Neuronal stem cell (in vitro differentiated cells): ENCODE measurements at regions not wholly inside any gene's neighbourhood (a gene's known extent, or its start where the extent isn't known, plus 50 kb on each side); places are given as distances from the start of the nearest gene placed in this dataset.

Experiments
- DNase-seq: peaks from one replicate; pipeline ENCODE4 v3.0.0-alpha.2; 2013; ENCODE audit warnings: low spot score
- H2AFZ ChIP-seq: one replicate; pipeline ENCODE4 v1.6.1; 2013; ENCODE audit warnings: mild to moderate bottlenecking, low read length, inconsistent platforms
- H2AK5ac ChIP-seq: 2 replicates; pipeline ENCODE4 v1.6.1; 2013; ENCODE audit warnings: low read depth, mild to moderate bottlenecking, inconsistent platforms, low read length, moderate library complexity, mixed read lengths
- H2BK120ac ChIP-seq: 2 replicates; pipeline ENCODE4 v1.6.1; 2013; ENCODE audit warnings: low read depth, mild to moderate bottlenecking, inconsistent platforms, low read length, moderate library complexity, mixed read lengths
- H2BK12ac ChIP-seq: one replicate; pipeline ENCODE4 v1.6.1; 2013; ENCODE audit warnings: low read length, inconsistent platforms
- H2BK15ac ChIP-seq: 2 replicates; pipeline ENCODE4 v1.6.1; 2013; ENCODE audit warnings: mild to moderate bottlenecking, low read length, inconsistent platforms, mixed read lengths
- H2BK5ac ChIP-seq: one replicate; pipeline ENCODE4 v1.6.1; 2013; ENCODE audit warnings: inconsistent platforms, mild to moderate bottlenecking, low read length, moderate library complexity
- H3K14ac ChIP-seq: one replicate; pipeline ENCODE4 v1.6.1; 2013; ENCODE audit warnings: low read length, inconsistent platforms
- H3K18ac ChIP-seq: 2 replicates; pipeline ENCODE4 v1.6.1; 2013; ENCODE audit warnings: low read length, inconsistent platforms
- H3K23ac ChIP-seq: 2 replicates; pipeline ENCODE4 v1.6.1; 2013; ENCODE audit warnings: low read depth, mild to moderate bottlenecking, mixed read lengths, low read length, inconsistent platforms; ENCODE audit not compliant: poor library complexity
- H3K27ac ChIP-seq: replicated peaks from 3 replicates; pipeline ENCODE4 v1.5.1; 2013; ENCODE audit warnings: low read length, inconsistent platforms
- H3K27me3 ChIP-seq, 3 experiments: 2 replicates each; pipeline ENCODE4 v1.6.1; 2013; ENCODE audit warnings: low read length in 3 of 3, mild to moderate bottlenecking in 2 of 3, inconsistent platforms in 1 of 3, low read depth in 1 of 3, mixed read lengths in 1 of 3, moderate library complexity in 1 of 3; ENCODE audit not compliant: control insufficient read depth in 3 of 3, insufficient read depth in 3 of 3
- H3K36me3 ChIP-seq, 2 donors: replicated peaks in 1 of 2; 2 replicates each; pipeline ENCODE4 v1.6.1; 2013; ENCODE audit warnings: low read length in 2 of 2; ENCODE audit not compliant: control insufficient read depth in 2 of 2, insufficient read depth in 2 of 2
- H3K4ac ChIP-seq: 2 replicates; pipeline ENCODE4 v1.6.1; 2013; ENCODE audit warnings: inconsistent platforms, mild to moderate bottlenecking, low read length, moderate library complexity
- H3K4me1 ChIP-seq, 2 donors: 1 replicate in 1 of 2; 2 replicates in 1 of 2; pipeline ENCODE4 v1.6.1; 2013; ENCODE audit warnings: low read length in 2 of 2, low read depth in 1 of 2; ENCODE audit not compliant: control insufficient read depth in 2 of 2, insufficient read depth in 1 of 2
- H3K4me2 ChIP-seq: one replicate; pipeline ENCODE4 v1.6.1; 2013; ENCODE audit warnings: mild to moderate bottlenecking, low read length, inconsistent platforms; ENCODE audit not compliant: insufficient read depth, poor library complexity, severe bottlenecking
- H3K4me3 ChIP-seq, 2 donors: 2 replicates each; pipeline ENCODE4 v1.5.1; 2013; ENCODE audit warnings: low read length in 2 of 2, mild to moderate bottlenecking in 2 of 2, inconsistent platforms in 1 of 2, moderate library complexity in 1 of 2
- H3K79me1 ChIP-seq: one replicate; pipeline ENCODE4 v1.6.1; 2013; ENCODE audit warnings: low read depth, mild to moderate bottlenecking, inconsistent platforms, low read length, moderate library complexity
- H3K9ac ChIP-seq: one replicate; pipeline ENCODE4 v1.6.1; 2013; ENCODE audit warnings: mild to moderate bottlenecking, low read depth, low read length, inconsistent platforms; ENCODE audit not compliant: poor library complexity
- H3K9me3 ChIP-seq, 2 donors: replicated peaks in 1 of 2; 2 replicates each; pipeline versions ENCODE3 to v1.6.1; 2013; ENCODE audit warnings: low read length in 2 of 2, mild to moderate bottlenecking in 2 of 2, inconsistent platforms in 1 of 2, low read depth in 1 of 2, mixed read lengths in 1 of 2, moderate library complexity in 1 of 2; ENCODE audit not compliant: control insufficient read depth in 2 of 2, insufficient read depth in 1 of 2
- H4K8ac ChIP-seq: one replicate; pipeline ENCODE4 v1.6.1; 2013; ENCODE audit warnings: low read depth, mild to moderate bottlenecking, inconsistent platforms, low read length, moderate library complexity
- H4K91ac ChIP-seq: one replicate; pipeline ENCODE4 v1.6.1; 2013; ENCODE audit warnings: low read length, low read depth, mild to moderate bottlenecking, inconsistent platforms; ENCODE audit not compliant: poor library complexity
- WGBS, 2 donors: extraction: QIAGEN DNeasy Blood & Tissue Kit; methylation state at CpG; one replicate each; pipeline ENCODE4 v1.1.7; 2013; ENCODE audit warnings: missing lambda C conversion rate in 2 of 2, mixed read lengths in 1 of 2; ENCODE audit not compliant: insufficient read length in 2 of 2, insufficient replicate concordance in 1 of 2; ENCODE audit errors: extremely low coverage in 2 of 2; 5-methylcytosine and 5-hydroxymethylcytosine counted together

DNA sequence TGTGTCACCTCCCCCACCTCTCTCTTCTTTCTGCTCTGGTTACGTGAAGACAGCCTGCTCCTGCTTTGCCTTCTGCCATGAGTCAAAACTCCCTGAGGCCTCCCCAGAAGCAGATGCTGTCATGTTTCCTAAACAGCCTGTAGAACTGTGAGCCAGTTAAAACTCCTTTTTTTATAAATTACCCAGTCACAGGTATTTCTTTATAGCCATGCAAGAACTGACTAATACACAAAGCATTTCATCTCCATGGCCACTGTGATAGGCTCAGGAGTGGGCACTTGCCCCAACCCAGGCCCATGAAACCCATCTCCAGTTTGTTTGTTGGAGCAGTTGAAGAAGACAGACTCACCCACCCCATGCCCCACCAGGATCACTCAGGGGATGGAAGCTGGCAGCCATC is 253.3 kb upstream of the ISX start:
- DNase-seq = no peak
- Histone ChIP-seq H3K9me3 (no peaks in the 10 kb centered on the region), H3K27ac (no peak overlapping the region)

DNA sequence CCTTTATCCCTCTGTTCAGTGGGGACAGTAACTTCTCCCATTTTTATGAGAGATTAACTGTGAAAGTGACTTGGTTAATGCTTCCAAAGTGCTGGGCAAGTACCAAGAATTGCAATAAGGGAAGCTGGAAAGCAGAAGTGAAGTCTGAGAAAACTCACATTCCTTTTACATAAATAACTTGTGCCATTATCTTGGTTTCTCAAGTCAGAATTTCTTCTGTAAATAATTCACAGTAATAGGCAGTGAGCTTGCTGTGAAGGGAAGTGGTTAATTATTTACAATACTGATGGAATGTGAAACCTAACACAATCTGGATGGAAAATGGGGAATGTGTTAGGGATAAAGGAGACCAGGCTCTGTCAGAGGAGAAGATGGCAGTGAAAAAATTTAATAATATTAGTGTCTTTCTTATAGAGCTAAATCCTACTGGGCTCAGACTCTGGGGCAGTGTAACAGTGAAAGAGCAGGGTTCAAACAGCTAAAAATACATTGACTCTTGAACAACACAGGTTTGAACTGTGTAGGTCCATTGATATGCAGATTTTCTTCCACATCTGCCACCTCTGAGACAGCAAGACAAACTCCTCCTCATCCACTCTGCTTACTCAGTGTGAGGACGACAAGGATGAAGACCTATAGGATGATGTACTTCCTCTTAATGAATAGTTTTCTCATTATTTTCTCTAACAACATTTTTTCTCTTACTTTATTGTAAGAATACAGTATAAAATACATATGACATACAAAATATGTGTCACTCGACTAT is 251.5 kb upstream of the ISX start:
- WGBS, 2 donors = no CpG with 5 or more reads among the region's 2 CpGs
- H3K9me3 ChIP-seq = no peaks in the 10 kb centered on the region
- no peak overlapping the region for H3K23ac ChIP-seq
- H3K79me1 ChIP-seq = no peaks in the 10 kb centered on the region
- H4K8ac ChIP-seq = no peak overlapping the region
- no peak overlapping the region for H2BK5ac ChIP-seq
- H3K4me3 ChIP-seq = no peak overlapping the region
- H3K9ac ChIP-seq = no peak overlapping the region
- peaks cover 0 to 6% of the 10 kb centered on the region in 2 donors for H3K4me1 ChIP-seq
- H2BK12ac ChIP-seq = no peak overlapping the region
- H3K27ac ChIP-seq = no peak overlapping the region
- no peaks in the 10 kb centered on the region for H3K36me3 ChIP-seq
- DNase-seq = no peak
- H3K18ac ChIP-seq = no peak overlapping the region
- no peak overlapping the region for H3K4me2 ChIP-seq
- H4K91ac ChIP-seq = no peak overlapping the region
- no peak overlapping the region for H3K14ac ChIP-seq
- no peak overlapping the region for H2BK120ac ChIP-seq
- H3K27me3 ChIP-seq = no peaks in the 10 kb centered on the region
- H2AFZ ChIP-seq = no peak overlapping the region
- no peak overlapping the region for H2BK15ac ChIP-seq
- H3K4ac ChIP-seq = no peak overlapping the region
- H2AK5ac ChIP-seq = no peak overlapping the region

More for the DNA sequence above, 253.3 kb upstream of the ISX start:
- Histone ChIP-seq H3K4me2 (no peak overlapping the region), H3K4ac (no peak overlapping the region), H4K91ac (no peak overlapping the region), H3K23ac (no peak overlapping the region), H3K79me1 (no peaks in the 10 kb centered on the region), H2AK5ac (no peak overlapping the region), H3K4me1 (peaks cover 0 to 8% of the 10 kb centered on the region in 2 donors), H3K27me3 (no peaks in the 10 kb centered on the region), H3K4me3 (no peak overlapping the region), H2BK12ac (no peak overlapping the region), H4K8ac (no peak overlapping the region), H3K14ac (no peak overlapping the region), H3K9ac (no peak overlapping the region), H2BK15ac (no peak overlapping the region), H2BK120ac (no peak overlapping the region), H2AFZ (no peak overlapping the region), H3K18ac (no peak overlapping the region), H3K36me3 (no peaks in the 10 kb centered on the region), H2BK5ac (no peak overlapping the region)
- WGBS, 2 donors = no CpG with 5 or more reads among the region's 1 CpG

DNA sequence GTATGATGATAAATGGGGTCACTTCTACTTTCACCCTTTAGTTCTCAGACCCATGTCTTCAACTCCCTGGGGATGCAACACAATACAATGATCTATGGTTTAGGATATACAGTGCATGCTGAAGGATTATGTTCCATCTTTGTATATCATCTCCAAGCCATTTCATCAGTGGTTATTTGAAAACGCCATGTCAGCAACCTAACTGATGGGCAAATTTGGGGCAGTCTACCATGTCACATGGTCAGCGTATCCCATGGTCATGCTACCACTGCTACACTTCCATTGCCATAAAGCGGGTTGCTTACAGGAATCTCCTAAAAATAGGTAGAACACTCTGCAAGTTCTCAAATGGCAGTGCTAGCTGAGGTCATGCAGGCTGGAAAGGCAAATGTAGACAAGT is 236.5 kb upstream of the ISX start:
- Histone ChIP-seq H2BK12ac (no peak overlapping the region), H2BK15ac (no peak overlapping the region), H4K8ac (no peak overlapping the region), H3K27ac (no peak overlapping the region), H3K27me3 (no peaks in the 10 kb centered on the region), H3K9ac (no peak overlapping the region), H2AK5ac (no peak overlapping the region), H3K4me2 (no peak overlapping the region), H4K91ac (no peak overlapping the region), H3K9me3 (no peaks in the 10 kb centered on the region), H2AFZ (no peak overlapping the region), H3K4me3 (no peak overlapping the region), H3K4ac (no peak overlapping the region), H3K36me3 (no peaks in the 10 kb centered on the region), H3K23ac (no peak overlapping the region), H3K14ac (no peak overlapping the region), H3K79me1 (no peaks in the 10 kb centered on the region), H3K4me1 (peaks cover 0 to 7% of the 10 kb centered on the region in 2 donors), H2BK120ac (no peak overlapping the region), H3K18ac (no peak overlapping the region), H2BK5ac (no peak overlapping the region)
- DNase-seq = no peak
- no CpG with 5 or more reads among the region's 3 CpGs for WGBS, 2 donors

DNA sequence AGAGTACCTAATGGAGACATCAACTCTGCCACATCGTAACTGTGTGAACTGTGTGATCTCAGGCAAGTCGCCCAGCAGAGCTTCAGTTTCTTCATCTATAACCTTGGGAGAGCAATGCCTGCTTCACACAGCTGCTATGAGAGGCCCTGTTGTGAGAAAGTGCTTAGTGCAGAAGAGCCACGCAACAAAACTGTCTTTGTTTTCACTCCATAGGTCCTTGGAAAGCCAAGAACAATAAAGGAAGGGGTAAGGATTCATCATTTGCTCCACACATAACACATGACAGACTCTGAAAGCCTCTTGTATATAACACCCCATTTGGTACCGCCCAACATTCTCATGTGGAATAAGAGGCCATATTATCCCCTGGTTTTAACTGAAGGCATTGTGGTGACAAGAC is 231.9 kb upstream of the ISX start:
- Histone ChIP-seq H3K23ac (no peak overlapping the region), H3K27me3 (no peaks in the 10 kb centered on the region), H4K91ac (no peak overlapping the region), H2AFZ (no peak overlapping the region), H3K27ac (no peak overlapping the region), H3K36me3 (no peaks in the 10 kb centered on the region), H3K14ac (no peak overlapping the region), H2BK15ac (no peak overlapping the region), H2BK120ac (no peak overlapping the region), H2BK12ac (no peak overlapping the region), H2BK5ac (no peak overlapping the region), H3K18ac (no peak overlapping the region), H3K4ac (no peak overlapping the region), H3K4me3 (no peak overlapping the region), H3K4me1 (peaks cover 0 to 8% of the 10 kb centered on the region in 2 donors), H3K9me3 (no peaks in the 10 kb centered on the region), H4K8ac (no peak overlapping the region), H3K9ac (no peak overlapping the region), H3K4me2 (no peak overlapping the region), H3K79me1 (no peaks in the 10 kb centered on the region), H2AK5ac (no peak overlapping the region)
- no CpG with 5 or more reads among the region's 4 CpGs for WGBS, 2 donors
- DNase-seq = no peak
